ENCODE measurements at regions not wholly inside any gene's neighbourhood (a gene's known extent, or its start where the extent isn't known, plus 50 kb on each side); places are given as distances from the start of the nearest gene placed in this dataset.

GRCh38 chr3:168272343-168272985, 176.7 kb upstream of the GOLIM4 start:
- H3K27ac ChIP-seq, result no peak overlapping the region
- H3K4me1 ChIP-seq, result no peaks in the 10 kb centered on the region
- no peak overlapping the region for H3K4me3 ChIP-seq
- DNase-seq (ENCODE audit: low spot score), result no peak
- no peaks in the 10 kb centered on the region for H3K9me3 ChIP-seq
- no peak for TF ChIP-seq CTCF (IDR thresholded peaks at IDR 0.05)
- no peaks in the 10 kb centered on the region for H3K27me3 ChIP-seq
- no peaks in the 10 kb centered on the region for H3K36me3 ChIP-seq

GRCh38 chr3:168271932-168272331, 176.2 kb upstream of the GOLIM4 start:
- no peaks in the 10 kb centered on the region for H3K36me3 ChIP-seq
- no peak overlapping the region for H3K4me3 ChIP-seq
- no peak overlapping the region for H3K27ac ChIP-seq
- no peaks in the 10 kb centered on the region for H3K9me3 ChIP-seq
- no peak for DNase-seq (ENCODE audit: low spot score)
- no peak for TF ChIP-seq CTCF (IDR thresholded peaks at IDR 0.05)
- no peaks in the 10 kb centered on the region for H3K27me3 ChIP-seq
- H3K4me1 ChIP-seq, result no peaks in the 10 kb centered on the region

GRCh38 chr3:168269001-168269400, 173.3 kb upstream of the GOLIM4 start:
- no peaks in the 10 kb centered on the region for H3K4me1 ChIP-seq
- no peak for DNase-seq (ENCODE audit: low spot score)
- no peak for TF ChIP-seq CTCF (IDR thresholded peaks at IDR 0.05)
- no peaks in the 10 kb centered on the region for H3K36me3 ChIP-seq
- no peak overlapping the region for H3K4me3 ChIP-seq
- H3K27ac ChIP-seq, result no peak overlapping the region
- H3K9me3 ChIP-seq, result no peaks in the 10 kb centered on the region
- H3K27me3 ChIP-seq, result no peaks in the 10 kb centered on the region

- no peaks in the 10 kb centered on the region for H3K36me3 ChIP-seq
- no peaks in the 10 kb centered on the region for H3K27me3 ChIP-seq
- TF ChIP-seq CTCF (IDR thresholded peaks at IDR 0.05), result no peak
- no peaks in the 10 kb centered on the region for H3K9me3 ChIP-seq
- no peak for DNase-seq (ENCODE audit: low spot score)
- H3K27ac ChIP-seq, result no peak overlapping the region
- no peak overlapping the region for H3K4me3 ChIP-seq
- no peaks in the 10 kb centered on the region for H3K4me1 ChIP-seq
Measured at GRCh38 chr3:168267179-168267578, 171.5 kb upstream of the GOLIM4 start.

- H3K9me3 ChIP-seq, result no peaks in the 10 kb centered on the region
- no peak overlapping the region for H3K4me3 ChIP-seq
- DNase-seq (ENCODE audit: low spot score), result no peak
- H3K27me3 ChIP-seq, result no peaks in the 10 kb centered on the region
- no peaks in the 10 kb centered on the region for H3K36me3 ChIP-seq
- H3K4me1 ChIP-seq, result no peaks in the 10 kb centered on the region
- TF ChIP-seq CTCF (IDR thresholded peaks at IDR 0.05), result no peak
- no peak overlapping the region for H3K27ac ChIP-seq
Measured at GRCh38 chr3:168266335-168266734, 170.6 kb upstream of the GOLIM4 start.

GRCh38 chr3:168262887-168263286, 167.2 kb upstream of the GOLIM4 start:
- no peak for DNase-seq (ENCODE audit: low spot score)
- no peak for TF ChIP-seq CTCF (IDR thresholded peaks at IDR 0.05)
- Histone ChIP-seq H3K4me3 (no peak overlapping the region), H3K9me3 (no peaks in the 10 kb centered on the region), H3K27ac (no peak overlapping the region), H3K4me1 (no peaks in the 10 kb centered on the region), H3K36me3 (no peaks in the 10 kb centered on the region), H3K27me3 (no peaks in the 10 kb centered on the region)

All from right atrium auricular region (tissue), 2 donors.